AG08395 (cell line): ENCODE measurements at regions not wholly inside any gene's neighbourhood (a gene's known extent, or its start where the extent isn't known, plus 50 kb on each side); places are given as distances from the start of the nearest gene placed in this dataset.
"Not testable (repeated sequence)": the region's sequence is repeated elsewhere in the genome, so short reads cannot be mapped to it uniquely, and the experiment has no call there.

ENCODE experiments used
- DNase-seq: peaks from one replicate; pipeline ENCODE4 v3.0.0; 2012; ENCODE audit warnings: mixed read lengths, low spot score

DNA sequence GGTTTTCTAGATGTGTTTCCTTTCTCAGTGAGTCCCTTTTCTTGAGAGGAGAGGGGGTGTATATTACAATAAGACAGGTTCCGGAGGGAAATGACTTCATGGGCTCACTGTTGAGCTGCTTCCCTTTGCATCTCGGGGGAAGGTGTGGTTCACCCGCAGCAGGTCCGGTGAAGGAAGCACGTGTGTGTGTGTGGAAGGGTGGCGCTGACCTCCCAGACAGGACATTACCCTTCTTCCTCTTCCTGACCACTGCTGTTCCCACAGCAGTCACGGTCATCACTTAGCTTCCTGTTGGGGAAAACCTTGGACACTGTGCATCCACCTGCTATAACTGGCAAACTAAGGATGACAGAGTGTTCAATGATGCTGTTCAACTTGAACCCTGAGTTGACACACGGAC is 83.6 kb downstream of the PLEKHG1 start:
- no peak for DNase-seq

DNA sequence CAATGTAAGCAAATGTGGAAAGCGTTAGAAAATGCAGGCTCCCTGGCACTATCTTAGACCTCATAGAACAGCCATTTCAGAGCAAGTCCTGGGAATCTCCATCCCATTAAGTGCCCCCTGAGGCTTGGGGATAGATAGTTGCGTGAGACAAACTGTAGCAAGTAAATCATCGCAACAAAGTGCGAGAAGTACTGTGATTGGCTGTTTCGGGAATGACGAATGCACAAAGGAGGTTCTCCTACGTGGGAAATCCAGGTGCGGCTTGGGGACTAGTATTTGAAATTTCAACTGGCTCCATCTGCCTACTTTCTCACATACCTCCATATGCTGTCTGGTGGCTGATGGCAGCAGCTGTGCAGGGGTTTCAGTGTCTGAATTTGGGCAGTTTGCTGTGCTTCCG is 84.5 kb downstream of the PLEKHG1 start:
- DNase-seq = no peak

DNA sequence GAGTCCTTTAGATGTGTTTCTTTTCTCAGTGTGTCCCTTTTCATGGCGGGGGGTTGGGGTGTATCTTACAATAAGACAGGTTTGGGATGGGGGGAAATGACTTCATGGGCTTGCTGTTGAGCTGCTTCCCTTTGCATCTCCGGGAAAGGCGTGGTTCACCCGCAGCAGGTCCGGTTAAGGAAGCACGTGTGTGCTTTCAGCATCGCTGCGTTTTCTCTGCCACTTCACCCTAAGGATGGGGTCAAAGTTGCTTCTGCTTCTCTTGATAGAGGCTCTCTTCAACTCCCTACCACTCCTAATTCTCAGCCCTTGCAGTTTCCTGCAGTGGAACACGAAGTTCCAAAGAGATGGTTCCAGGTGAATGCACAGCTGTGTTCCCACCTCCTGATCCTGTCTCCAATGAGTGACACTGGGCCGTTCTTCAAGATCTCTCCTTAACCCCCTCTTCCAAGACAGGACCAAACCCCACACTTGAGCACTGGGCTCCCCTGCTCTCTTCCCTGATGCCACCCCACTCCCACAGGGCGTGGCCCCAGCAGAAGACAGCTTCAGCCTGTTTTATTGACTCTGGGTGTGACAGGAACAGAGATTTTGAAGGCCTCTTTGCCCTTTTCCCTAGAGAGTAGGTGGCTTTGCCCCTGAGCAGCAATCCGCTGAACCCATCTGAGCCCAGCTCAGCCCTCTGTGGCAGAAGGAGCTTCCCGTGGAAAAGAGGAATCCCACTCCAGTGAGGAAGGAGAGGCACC is 85.2 kb downstream of the PLEKHG1 start:
- DNase-seq = no peak

DNA sequence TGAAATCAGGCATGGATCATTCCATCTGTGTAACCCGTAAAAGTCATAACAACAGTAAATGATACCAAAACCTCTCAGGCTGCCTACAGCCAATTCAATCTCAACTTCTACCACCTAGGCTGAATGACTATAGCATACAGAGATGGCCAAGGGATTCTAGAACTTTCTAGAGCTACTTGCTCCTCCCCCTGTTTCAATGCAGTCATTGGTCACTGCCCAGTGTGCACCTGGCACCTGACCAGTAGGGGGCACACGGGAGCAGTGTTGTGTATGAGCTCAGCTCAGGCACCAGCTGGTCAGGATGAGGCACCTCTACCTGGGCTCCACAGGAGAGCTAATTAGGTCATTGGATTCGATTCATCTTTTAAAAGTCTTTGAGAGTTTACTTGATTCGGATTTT is 86.2 kb downstream of the PLEKHG1 start:
- peak; percentile 33 for DNase-seq

DNA sequence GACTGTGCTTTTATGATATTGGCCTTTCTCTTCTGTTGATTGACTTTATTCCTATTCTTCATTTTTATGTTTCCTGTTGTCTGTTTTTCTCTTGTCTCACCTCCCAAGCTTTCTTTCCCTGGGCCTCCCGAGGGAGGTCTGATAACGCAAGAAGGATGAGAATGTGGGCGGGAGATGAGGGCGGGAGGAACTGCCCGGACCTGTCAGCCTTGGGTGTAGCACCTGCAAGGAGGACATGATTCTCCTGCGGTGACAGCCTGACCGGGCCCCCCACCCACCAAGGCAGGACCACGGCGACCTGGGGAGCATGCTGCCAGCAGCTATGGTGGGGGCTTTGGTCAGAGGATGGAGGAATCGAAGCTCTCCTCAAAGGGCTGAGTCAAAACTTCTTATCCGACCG is 86.9 kb downstream of the PLEKHG1 start:
- DNase-seq = no peak

DNA sequence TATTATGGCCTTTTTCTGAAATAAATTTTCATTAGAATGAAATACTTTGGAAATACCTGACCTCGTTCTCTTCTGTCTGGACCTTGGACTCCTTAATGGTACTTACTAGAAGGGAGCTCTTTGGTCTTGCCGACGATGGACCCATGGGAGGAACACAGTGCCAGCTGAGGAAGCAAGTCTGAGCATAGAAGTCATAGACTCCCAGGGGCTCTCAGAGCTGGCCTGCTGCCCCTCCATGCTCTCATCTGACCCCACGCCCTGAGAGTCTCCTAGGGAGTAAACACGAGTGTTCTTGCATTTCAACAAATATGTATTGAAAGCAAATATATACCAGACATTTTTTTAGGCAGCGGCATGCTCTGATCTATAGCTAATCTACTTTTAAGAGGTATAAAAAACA is 87.8 kb downstream of the PLEKHG1 start:
- no peak for DNase-seq

DNA sequence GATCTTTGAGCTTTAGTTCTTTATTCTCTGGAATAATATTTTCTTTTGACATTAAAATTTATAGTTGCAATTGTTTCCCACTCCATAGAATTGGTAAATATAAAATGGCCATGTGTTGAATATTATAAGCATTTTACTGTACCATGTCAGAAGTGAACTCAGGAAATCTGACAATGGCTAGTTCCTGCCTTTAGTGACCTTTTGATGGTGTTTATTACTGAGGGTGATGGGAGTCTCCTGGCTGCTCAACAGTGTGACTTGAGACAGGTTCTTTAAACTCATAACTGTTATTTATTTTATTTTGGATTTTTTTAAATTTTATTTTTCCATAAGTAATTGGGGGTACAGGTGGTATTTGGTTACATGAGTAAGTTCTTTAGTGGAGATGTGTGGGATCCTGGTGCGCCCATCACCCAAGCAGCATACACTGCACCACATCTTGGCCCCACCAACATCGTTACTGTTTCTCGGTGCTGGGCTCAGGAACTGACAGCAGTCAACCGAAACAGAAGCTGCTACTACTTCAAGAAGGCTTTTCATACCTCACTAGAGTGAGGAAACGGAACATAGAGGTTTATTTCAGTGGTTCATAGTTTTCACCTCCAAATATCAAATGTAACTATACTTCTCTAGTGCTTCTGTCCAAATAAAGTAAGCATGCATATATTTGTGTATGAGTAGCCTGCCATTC is 90.4 kb downstream of the PLEKHG1 start:
- no peak for DNase-seq

DNA sequence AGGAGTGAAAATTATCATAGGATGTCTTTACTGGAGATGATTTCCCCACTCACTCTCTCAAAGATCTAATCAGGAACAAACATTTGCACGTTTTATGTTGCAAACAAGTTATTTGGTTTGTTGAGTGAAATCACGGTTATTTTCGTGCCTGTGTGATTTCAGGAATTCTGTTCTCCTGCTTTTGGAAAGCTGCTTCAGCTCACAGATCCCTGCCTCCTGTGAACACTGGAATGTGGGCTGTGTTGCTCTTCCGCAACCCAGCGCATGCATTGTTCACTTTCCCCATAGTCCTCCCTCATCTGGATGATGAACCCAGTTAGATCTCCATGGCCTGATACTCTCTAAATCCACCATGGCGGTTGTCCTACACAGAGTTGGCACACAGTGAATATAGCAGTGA is 91.0 kb downstream of the PLEKHG1 start:
- no peak for DNase-seq

DNA sequence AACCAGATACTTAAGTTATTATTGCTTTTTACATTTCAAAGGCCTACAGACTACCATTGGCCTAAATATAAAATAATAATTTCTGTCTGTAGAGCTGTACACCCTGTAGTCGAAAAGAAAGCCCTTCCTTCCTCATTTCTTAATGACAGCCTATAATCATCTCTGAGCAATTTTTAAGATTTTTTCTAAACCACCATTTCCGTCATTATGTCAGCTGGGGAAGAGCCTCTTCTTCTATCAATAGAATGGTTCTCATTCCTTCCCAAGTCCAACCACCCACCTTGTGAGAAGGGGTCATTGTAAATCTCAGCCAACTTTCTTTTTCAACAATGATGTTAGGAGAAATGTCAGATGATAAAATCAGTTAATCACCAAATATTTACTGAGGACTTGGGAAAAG is 91.8 kb downstream of the PLEKHG1 start:
- DNase-seq = no peak

DNA sequence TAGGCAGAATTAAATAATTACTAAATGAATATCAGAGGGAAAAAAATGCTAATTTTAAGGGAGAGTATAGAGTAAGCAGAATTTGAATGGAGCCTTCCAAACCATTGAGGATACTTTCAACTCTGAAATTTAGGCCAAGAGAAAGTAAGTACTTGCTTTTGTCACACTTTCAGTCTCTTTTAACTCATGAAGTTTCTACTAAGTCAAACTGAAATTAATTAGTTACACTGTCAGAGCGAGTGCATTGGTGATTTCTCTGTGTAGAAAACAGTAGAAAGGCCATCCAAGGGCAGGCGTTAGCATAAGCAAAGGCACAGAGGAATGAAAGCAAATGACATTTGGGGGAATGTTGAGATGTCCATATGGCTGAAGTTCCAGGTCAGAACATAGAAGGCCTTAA is 92.9 kb downstream of the PLEKHG1 start:
- DNase-seq = no peak

DNA sequence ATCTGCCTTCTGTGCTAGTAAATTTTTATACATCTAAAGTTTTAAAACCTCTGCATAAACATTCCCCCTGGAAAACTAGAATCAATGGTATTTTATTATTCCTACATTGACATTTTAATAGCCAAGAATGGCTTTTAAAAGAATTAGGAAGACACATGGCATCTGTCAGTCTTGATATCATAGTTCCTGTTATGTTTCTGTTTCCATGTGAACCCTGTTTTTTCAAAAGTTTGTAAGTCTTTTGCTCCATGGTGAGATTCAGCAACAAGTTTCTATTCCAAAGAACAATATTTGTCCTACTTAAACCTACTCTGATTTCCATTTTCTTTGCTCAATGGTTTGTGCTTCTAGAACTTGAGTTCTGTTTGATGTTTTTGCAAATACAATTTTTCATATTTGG is 95.2 kb downstream of the PLEKHG1 start:
- DNase-seq = no peak

DNA sequence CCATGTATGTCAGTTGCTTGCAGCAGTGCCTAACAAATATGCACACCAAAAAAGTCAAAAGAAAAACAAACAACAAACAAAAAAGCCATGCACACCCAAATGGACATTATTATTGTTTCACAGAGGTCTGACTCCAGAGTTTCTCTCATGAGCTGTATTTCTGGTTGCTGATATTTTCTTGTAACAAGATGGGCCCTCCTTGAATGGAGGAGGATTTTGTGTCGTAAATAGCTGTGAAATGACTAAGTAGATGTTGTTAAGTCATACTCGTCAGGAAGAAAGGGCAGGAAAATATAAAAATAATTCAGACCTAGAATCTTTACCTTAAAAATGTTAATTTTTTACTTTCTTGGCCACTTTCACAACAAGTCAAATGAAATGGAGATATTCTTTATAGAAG is 96.0 kb downstream of the PLEKHG1 start:
- DNase-seq = peak; percentile 15

DNA sequence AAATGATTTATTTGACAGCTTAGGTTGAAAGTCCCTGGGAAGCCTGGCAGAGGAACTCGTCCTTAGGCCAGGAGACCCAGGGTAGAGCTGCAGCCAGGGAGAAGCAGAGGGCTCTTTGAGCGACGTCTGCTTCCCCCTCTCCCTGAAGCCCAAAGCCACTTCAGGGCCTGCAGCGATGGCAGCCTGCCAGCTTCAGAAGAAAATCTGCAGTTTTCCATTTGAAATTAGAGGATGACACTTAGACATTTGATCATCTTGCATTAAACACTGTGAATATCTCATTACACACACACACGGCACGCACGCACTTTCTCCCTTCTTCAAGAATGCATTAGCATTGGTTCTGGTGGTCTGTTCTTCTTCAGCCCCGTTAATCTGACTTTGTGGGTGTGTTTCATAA is 96.5 kb downstream of the PLEKHG1 start:
- DNase-seq = no peak

DNA sequence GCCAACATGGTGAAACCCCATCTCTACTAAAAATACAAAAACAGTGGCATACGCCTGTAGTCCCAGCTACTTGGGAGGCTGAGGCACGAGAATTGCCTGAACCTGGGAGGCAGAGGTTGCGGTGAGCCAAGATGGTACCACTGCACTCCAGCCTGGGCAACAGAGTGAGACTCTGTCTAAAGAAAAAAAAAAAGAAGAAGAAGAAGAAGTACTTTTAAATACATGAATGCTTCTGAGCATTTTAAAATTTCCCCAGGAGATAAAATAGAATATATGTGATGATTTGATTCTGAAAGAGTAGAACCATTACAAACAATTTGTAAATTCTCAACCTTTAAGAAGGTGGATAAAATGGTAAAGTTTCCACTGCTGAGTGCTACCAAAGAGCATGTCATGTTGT is 97.2 kb downstream of the PLEKHG1 start:
- DNase-seq = not testable (repeated sequence)

DNA sequence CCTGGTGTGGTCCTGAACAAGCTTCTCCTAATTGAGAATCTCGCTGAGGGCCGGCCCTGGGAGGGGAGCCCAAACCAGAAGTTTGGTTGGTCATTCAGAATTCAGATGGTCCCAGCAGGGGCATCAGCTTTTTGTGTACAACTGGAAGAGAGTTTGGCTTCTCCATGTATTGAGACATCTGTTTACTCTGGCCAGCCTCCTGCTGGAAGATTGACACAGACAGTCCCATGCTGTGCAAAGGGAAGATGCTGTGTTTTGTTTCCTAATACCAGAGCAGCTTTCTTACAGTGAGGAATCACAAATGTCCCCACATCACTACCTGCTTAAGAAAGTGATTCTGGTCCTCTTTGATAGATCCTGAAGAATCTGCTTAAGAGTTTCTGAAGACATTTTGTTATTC is 97.8 kb downstream of the PLEKHG1 start:
- DNase-seq = peak; percentile 19

DNA sequence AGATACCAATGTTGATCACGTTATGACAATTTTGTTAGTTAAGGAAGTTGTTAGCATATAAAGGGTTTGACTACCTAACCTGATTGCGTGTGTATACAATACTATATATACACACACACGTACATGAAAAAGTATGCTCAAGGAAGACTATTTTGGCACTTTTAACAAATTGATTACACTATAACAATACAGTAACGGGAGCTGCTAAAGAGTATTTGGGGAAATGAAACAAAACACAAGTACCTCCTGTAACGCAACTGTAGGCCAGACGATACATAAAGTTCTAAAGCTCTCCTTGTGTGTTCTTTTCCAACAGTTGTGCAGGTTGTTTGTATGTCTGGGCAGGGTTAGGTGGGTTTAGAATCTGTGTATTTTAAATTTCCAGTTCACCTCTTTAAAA is 98.7 kb downstream of the PLEKHG1 start:
- no peak for DNase-seq

DNA sequence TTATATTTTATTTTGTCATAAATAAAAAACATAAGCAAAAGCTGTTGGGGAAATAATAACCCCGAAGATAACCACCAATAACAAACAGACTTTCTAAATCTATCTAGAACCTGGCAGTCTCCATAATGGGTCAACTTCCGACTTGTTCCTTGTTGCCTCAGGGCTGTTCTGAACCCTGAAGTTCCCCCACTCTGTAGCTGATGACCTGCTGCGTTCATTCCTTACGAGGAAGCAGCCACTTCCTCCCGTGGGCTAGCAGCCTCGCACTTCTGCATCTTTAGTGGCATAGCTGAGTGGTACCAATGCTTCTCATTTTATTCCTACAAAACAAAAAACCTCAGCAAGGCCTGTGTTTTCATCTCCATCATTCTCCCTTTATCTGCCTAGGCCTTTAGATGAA is 103.0 kb downstream of the PLEKHG1 start:
- no peak for DNase-seq

DNA sequence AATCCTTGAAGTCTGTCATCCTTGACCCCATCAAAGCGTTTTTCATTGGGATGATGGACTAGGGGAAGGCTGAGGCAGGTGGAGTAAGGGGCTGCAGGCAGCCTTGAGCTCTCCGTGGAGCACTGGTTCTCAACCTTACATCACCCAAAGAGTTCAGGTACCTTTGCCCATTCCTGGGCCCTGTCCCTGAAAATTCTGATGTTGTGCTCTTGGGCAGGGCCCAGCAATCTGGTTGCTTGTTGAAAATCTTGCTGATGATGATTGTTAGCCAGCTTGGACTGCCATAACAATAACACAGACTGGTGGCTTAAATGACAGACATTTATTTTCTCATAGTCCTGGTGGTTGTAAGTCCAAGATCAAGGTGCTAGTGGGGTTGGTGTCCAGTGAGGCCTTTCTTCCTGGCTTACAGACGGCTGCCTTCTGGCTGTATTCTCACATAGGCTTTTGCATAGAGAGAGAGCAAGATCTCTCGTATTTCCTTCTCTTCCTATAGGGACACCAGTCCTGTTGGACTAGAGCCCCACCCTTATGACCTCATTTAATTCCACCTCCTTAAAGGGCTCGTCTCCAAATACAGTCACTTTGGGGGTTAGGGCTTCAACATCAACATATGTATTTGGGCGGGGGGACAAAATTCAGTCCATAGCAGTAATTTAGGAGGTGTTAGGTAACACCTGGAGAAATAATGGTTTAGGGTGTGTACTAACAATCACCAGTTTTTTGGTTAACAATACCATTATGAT is 104.9 kb downstream of the PLEKHG1 start:
- no peak for DNase-seq

DNA sequence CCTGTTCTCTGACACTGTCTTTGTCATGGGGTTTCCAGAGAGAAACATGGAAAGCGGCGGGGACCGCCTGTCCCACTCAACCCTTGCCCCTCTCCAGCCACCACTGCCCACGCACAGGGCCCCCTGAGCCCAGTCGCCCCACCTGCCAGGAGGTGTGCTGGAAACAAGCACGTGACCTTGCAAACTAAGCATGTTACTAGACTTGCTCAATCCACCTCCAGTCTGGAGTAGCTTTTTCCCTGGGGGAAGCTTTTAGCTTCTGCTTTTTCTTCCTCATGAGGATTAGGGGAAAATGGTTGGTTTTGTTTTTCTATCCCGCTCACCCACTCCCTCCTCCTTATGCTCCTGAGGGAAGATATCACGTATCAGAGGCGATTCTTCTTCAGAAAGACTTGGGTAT is 105.7 kb downstream of the PLEKHG1 start:
- no peak for DNase-seq

DNA sequence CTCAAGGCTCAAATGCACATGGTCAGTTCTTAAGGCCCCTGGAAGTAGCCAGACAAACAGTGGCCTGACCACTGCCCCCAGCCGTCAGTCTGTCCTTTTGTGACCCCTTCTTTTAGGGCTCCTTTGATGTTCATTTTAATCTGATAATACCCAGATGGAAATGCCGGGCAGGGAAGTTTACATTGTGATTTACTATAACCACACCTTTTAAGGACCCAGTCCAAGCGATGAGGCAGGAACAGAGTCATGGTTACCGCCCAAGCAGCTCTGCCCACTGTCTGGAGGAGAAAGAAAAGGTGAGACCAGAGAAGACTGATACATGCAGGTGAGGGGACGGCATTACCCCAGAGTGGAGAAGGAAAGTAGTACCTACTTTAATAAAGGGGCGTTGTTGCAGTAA is 110.6 kb downstream of the PLEKHG1 start:
- no peak for DNase-seq

DNA sequence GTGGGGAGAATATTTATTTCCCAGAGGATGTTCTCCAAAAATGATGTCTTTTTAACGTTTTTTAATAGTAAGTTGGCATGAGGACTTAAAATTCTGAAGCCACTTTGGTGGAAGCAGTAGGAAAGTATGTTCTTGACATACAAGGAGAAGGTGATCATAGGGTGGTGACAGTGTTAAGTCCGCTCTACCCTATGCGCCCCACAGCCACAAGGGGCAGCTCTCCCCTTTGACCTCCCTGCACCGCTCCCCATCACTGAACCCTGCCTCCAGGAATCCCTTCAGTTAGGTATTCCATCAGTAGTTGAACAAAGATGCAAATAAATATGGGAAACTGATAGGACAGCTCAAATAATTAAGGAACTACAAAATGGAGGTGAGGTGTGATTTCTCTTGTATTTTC is 111.4 kb downstream of the PLEKHG1 start:
- no peak for DNase-seq

DNA sequence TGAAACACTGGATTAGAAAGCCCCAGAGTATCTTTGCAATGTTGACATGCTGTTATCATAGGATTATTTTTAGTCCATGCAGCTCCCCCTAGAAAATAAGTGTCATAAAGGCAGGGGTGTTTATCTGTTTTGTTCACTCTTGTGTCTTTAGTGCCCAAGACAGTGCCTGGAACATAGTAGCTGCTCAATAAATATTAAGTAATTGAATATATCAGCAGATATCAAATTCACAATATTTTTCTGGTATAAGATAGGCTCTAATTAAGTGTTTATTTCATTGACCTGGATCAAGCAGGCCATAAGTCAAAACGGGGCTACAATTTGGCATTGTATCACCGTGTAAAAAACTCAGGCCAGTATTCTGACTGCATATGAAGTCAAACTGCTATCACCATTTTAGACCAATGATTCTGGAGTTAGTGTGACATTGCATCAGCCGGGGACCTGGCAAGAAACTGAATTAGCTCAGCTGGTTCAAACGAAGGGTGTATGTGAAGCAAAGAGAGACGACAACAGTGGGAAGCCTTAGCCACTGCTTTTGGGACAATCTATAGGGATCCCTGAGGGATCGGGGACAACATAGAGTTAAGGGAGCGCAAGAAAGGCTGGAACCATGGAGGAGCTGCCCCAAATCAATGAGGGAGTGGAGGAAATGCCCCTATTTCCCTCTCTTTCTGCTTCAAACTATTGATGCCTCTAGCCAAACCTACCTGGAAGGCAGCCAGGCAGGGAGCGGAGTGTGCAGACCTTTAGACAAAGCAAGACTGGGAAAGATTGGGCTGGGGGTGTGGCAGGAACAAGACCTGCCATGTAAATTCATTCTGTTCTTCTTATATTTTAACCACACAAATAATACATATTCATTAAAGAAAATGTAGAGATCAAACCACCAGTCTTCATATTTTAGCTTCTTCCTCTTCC is 112.2 kb downstream of the PLEKHG1 start:
- no peak for DNase-seq
